ENCODE measurements at regions not wholly inside any gene's neighbourhood (a gene's known extent, or its start where the extent isn't known, plus 50 kb on each side); places are given as distances from the start of the nearest gene placed in this dataset.

GRCh38 chr4:180581061-180581460 is 1662.1 kb upstream of the TENM3 start:
- DNase-seq (ENCODE audit: low read depth), result no peak

DNA sequence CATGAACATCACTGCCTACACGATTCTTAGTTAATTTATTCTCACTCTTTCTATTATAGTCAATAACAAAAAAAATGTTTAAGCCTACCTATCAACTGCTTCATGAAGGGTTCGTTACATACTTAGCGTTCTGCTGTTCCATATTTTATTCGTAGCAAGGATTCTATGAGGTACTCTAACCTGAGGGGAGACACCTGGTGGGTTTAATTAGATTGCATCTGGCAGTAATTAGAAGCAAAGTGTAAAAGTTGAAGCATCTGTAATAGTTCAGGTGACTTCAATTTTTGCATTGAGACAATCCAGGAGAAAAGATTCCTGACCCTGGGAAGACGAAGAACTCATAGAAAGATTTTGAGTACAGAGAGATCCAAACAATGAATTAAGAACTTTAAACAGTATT is 1655.8 kb upstream of the TENM3 start:
- no peak for DNase-seq (ENCODE audit: low read depth)

- DNase-seq (ENCODE audit: low read depth), result no peak
Measured at GRCh38 chr4:180589575-180589974, 1653.6 kb upstream of the TENM3 start.

DNA sequence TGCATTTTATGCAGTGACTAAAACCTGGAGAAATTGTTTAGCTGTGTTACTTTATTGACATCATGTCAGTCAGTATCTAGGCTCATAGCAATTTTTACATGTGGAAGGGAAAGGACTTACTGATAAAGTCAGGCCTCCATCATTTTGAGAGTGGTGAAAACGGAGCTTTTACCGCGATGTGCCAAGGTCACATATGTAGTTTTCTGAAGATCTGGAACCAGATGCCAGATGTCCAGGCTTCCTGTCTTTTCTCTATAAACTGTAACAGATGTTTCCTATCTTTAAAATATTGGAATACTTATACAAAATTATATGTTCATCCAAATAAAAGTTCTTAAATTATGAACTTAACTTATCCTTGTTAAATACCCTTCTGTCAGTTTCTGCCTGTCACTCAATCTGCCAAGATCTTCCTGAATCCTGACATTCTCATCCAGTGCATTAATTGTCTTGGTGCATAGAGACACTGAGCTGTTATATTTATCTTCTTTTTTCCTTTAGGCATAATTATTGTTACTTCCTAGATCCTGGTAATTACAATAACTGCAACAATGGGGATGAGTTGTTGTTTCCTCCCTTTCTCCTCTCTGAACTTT is 1646.2 kb upstream of the TENM3 start:
- no peak for DNase-seq (ENCODE audit: low read depth)

- no peak for DNase-seq (ENCODE audit: low read depth)
Measured at GRCh38 chr4:180598281-180598680, 1644.9 kb upstream of the TENM3 start.

- no peak for DNase-seq (ENCODE audit: low read depth)
Measured at GRCh38 chr4:180603791-180604190, 1639.4 kb upstream of the TENM3 start.

DNA sequence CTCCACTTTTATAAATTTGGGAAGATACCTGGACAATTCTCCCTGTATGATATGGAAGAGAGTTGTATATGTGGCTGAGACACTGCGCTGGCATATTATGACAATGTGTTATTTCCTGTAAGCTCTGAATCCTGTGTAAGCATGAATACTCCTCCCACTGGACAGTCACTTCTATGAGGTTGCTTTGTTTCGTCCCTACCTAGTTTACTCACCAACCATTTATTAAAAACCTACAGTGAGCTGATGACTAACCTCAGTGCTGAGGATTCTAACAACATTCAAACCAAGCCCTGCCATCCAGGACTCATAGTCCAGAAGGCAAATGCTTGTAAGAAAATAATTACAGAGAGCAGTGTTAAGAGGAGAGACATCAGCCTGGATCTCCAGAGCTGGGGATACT is 1632.9 kb upstream of the TENM3 start:
- DNase-seq (ENCODE audit: low read depth), result peak; percentile 45

DNA sequence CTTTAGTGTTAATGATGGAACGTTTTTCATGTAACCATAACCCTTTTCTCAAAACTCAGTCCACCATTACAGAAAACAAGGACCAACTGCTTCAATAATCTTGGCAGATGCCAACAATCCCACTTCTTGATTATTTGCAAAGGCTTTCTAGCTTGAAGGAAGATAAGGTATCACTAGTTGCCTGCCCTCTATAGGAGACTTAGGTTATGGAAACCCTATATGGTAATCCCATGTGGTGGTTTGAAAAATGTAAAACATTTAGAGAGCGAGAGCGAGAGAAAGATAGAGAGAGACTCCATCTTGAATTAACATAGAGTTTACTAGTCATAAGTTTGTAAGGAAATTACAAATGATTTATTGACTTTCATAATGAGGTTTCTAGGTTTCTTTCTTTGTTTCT is 1627.5 kb upstream of the TENM3 start:
- no peak for DNase-seq (ENCODE audit: low read depth)

- DNase-seq (ENCODE audit: low read depth), result no peak
Measured at GRCh38 chr4:180617196-180617595, 1626.0 kb upstream of the TENM3 start.

- DNase-seq (ENCODE audit: low read depth), result no peak
Measured at GRCh38 chr4:180618396-180618795, 1624.8 kb upstream of the TENM3 start.

GRCh38 chr4:180619440-180619839 is 1623.8 kb upstream of the TENM3 start:
- DNase-seq (ENCODE audit: low read depth), result no peak

- no peak for DNase-seq (ENCODE audit: low read depth)
Measured at GRCh38 chr4:180622254-180622653, 1620.9 kb upstream of the TENM3 start.

GRCh38 chr4:180625653-180626052 is 1617.5 kb upstream of the TENM3 start:
- no peak for DNase-seq (ENCODE audit: low read depth)

DNA sequence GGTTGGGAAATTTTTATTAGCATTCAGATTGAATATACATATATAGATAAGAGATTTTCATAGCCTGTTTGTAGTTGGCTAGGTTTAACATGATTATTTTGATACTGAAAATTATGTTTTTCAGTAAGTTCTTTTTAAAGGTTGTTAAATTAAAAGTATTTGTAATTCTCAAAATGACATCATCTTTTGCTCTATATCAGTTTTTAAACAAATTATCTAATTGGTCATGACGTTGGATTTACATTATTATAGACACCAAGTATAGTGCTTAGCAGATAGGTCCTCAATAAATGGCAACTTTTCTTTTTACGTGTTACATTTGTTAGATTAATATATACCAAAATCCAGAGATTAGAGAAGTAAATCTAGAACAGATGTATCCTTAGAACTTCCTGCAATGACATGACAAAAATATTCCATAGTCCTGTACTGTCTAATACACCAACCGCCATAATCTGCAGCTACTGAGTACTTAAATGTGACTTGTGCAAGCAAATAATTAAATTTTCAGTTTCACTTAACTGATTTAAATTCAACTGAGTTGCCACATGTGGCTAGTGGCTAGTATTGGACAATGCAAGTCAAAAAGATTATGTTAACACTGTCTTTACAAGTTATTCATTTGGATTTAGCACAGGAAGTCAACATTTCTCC is 1613.1 kb upstream of the TENM3 start:
- DNase-seq (ENCODE audit: low read depth), result no peak

DNA sequence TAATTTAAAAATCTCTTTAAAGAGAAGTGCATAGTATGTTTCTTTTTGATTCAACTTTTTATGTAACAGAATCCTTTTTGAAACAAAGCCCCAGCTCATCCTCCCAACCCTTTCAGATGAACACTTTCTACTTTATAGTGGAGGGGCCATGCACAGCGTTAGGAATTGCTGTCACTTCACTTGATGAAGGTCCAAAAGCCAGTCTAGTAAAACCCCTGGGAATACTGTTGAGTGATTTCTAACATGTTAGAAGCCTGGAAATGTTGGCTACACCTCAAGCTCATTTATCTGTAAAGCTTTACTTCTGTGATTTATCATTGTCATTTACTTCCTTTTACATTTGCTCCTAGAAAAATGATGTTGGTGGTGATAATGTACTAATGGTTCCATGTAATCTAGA is 1608.9 kb upstream of the TENM3 start:
- DNase-seq (ENCODE audit: low read depth), result no peak

GRCh38 chr4:180635281-180635680 is 1607.9 kb upstream of the TENM3 start:
- no peak for DNase-seq (ENCODE audit: low read depth)

GRCh38 chr4:180636696-180637404 is 1606.4 kb upstream of the TENM3 start:
- peak; percentile 63 for DNase-seq (ENCODE audit: low read depth)

DNA sequence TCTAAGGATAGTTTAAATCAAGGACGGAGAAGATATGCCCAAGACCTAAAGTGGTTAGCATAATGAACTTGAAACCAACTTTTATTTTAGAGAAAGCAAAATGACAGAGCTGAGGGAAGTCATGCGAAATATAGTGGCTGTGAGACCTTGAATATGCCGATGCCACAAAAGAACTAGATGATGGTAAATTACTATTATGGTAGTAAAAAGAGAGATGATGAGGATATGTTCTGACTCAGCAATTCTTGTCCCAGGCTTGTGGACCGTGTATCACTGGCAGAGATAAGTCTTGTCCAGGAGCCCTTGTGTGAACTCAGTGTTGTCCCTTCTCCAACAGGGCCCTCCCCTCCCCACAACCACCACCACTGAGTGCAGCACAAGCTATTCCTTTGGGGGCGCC is 1605.6 kb upstream of the TENM3 start:
- no peak for DNase-seq (ENCODE audit: low read depth)

GRCh38 chr4:180640193-180640592 is 1603.0 kb upstream of the TENM3 start:
- DNase-seq (ENCODE audit: low read depth), result no peak

DNA sequence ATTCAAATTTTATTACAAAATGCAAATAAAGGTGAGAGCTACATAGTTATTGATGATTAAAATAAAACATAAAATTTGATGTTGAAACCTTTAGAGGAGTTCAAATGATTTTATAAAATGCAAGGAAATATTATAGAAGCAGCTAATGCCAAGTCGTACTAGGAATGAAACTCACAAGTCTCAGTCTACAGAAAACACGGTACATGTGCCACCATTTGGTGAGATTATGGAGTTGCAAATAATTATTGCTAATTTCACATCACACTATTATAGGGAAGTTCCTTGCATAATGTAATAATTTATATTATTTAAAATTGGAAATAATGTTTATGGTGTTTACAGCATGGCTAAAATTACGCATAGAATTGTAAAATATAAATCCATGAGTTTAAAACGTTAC is 1601.7 kb upstream of the TENM3 start:
- no peak for DNase-seq (ENCODE audit: low read depth)

DNA sequence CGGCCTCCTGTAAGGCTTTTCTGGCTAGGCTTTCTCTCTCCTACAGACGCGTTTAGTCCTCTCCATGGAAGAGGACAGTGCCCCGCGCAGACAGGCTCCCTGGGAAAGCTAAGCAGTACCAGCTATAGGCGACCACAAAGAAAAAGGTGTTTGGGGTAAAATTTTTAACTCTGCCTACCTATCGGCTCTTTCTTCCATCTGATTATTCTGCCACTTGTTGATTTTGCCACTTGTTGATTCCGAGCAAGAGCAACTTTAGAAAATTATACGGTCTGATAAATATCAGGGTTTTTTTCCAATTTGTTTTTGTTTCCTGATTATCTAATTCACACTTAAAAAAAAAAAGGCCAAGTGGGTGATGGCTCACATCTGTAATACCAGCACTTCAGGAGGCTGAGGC is 1600.5 kb upstream of the TENM3 start:
- DNase-seq (ENCODE audit: low read depth), result no peak

DNA sequence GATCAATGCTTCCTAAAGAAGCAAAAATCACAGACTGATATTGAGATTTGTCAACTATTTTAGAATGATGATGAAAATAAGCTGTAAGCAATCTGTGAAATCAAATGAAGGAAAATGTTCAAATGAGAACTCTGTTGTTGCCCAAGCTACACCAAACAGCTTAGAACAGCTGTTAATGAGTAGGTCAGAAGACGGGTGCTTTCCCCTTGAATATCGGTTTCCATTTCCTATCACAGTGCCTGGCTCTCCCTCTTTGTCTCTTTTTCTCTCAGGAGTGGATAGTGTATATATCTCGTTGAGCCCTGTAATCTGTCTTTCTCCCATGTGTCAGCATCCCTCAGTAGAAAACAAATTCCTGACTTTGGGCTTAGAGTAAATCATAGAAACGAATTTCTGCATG is 1592.9 kb upstream of the TENM3 start:
- no peak for DNase-seq (ENCODE audit: low read depth)

DNA sequence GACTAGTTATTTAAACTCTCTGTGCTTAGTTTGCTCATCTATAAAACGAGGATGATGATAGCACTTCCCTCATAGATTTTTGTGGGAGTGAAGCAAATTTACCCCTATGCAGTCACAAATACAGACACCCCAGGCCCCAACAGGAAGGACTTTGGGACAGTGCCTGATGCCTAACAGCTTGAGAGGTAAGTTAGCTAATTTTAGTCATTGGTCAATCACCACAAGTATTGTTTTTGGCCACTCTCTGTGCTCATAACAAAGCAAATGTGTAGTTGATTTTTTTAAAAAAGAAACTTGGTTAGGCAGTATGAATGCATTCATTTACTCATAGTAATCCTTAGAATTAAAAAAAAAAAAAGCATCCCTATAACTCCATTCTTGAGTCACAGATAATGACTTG is 1590.7 kb upstream of the TENM3 start:
- DNase-seq (ENCODE audit: low read depth), result no peak

DNA sequence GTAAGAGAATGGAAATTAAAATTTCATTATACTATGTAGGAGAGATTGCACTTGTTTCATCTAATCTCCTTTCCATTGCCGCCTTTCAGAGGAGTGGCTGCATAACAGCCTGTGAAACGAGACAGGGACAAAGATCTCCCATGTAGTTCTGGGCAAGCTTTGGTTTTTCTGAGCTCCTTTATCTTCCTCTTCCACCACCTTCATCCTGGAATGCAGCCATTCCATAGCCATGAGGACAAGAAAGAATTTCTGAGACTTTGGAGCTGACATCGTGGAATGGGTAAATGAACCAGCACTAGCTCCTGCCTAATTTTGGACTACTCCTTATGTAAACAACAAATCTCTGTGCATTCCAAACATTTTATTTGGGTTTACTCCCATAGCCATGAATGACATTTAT is 1587.3 kb upstream of the TENM3 start:
- no peak for DNase-seq (ENCODE audit: low read depth)

All from HS-5 (cell line).